A673 (cell line): ENCODE measurements at regions not wholly inside any gene's neighbourhood (a gene's known extent, or its start where the extent isn't known, plus 50 kb on each side); places are given as distances from the start of the nearest gene placed in this dataset.

Experiments
- BruUV-seq: library from RNA; stranded (reverse); fragments of 400-500 nt; replicated peaks from 2 replicates; lab custom pipeline; 2021; lab: Mats Ljungman, UMichigan
- CTCF ChIA-PET: fragments of 300-600 bp; sonication (Branson Sonifier 250); formaldehyde crosslinking; loops from one replicate; lab custom pipeline; 2022; ENCODE audit warnings: antibody characterized with exemption; lab: Charles Lee
- POLR2A ChIA-PET: fragments of 300-600 bp; sonication (Branson Sonifier 250); formaldehyde crosslinking; loops from one replicate; lab custom pipeline; 2022; ENCODE audit warnings: antibody characterized with exemption; ENCODE audit not compliant: low non-redundant PET; lab: Charles Lee
- DNase-seq: peaks from one replicate; pipeline ENCODE4 v3.0.0-alpha.2; 2015; ENCODE audit warnings: low spot score
- H3K27ac ChIP-seq: fragments of 200-600 bp; sonication (generic); 2 replicates; pipeline ENCODE4 v1.5.1; 2016; ENCODE audit warnings: mixed run types, low read depth, mild to moderate bottlenecking, mixed read lengths, antibody characterized with exemption, low read length; ENCODE audit not compliant: poor library complexity, severe bottlenecking
- H3K27me3 ChIP-seq: fragments of 200-600 bp; sonication (generic); replicated peaks from 2 replicates; pipeline ENCODE4 v1.6.1; 2017; ENCODE audit warnings: mixed run types, low read depth, mild to moderate bottlenecking, mixed read lengths, antibody characterized with exemption, low read length; ENCODE audit not compliant: insufficient read depth, poor library complexity
- H3K36me3 ChIP-seq: fragments of 200-600 bp; sonication (generic); 2 replicates; pipeline ENCODE4 v1.6.1; 2016; ENCODE audit warnings: mixed run types, mild to moderate bottlenecking, mixed read lengths, antibody characterized with exemption, low read length; ENCODE audit not compliant: insufficient read depth, poor library complexity, severe bottlenecking
- H3K4me1 ChIP-seq: fragments of 200-600 bp; sonication (generic); 2 replicates; pipeline ENCODE4 v1.6.1; 2017; ENCODE audit warnings: mixed run types, mild to moderate bottlenecking, mixed read lengths, antibody characterized with exemption, low read length; ENCODE audit not compliant: insufficient read depth, poor library complexity, severe bottlenecking
- H3K4me3 ChIP-seq: fragments of 200-600 bp; sonication (generic); 2 replicates; pipeline ENCODE4 v1.5.1; 2016; ENCODE audit warnings: low read depth, mixed run types, mild to moderate bottlenecking, mixed read lengths, low read length; ENCODE audit not compliant: poor library complexity, severe bottlenecking
- H3K9me3 ChIP-seq: fragments of 200-600 bp; sonication (generic); 2 replicates; pipeline ENCODE4 v1.6.1; 2016; ENCODE audit warnings: mixed run types, low read depth, mild to moderate bottlenecking, mixed read lengths, antibody characterized with exemption, low read length; ENCODE audit not compliant: poor library complexity, severe bottlenecking
- EZH2 ChIP-seq: fragments of 200-600 bp; sonication (generic); IDR thresholded peaks from 2 replicates; pipeline ENCODE4 v1.6.1; 2017; ENCODE audit warnings: borderline replicate concordance, low read depth, mild to moderate bottlenecking, mixed read lengths, antibody characterized with exemption, low read length; ENCODE audit not compliant: poor library complexity, severe bottlenecking
- intact Hi-C: fragments of 100-400 bp; cut with micrococcal nuclease; formaldehyde crosslinking; loops from one replicate; pipeline ENCODE4 v1.10.0; 2022; ENCODE audit not compliant: unreplicated experiment
- TF ChIP-seq, protein P1 (sequence below): fragments of 300-800, 200-600 bp; sonication (generic); conservative IDR thresholded peaks from 2 replicates; pipeline ENCODE4 v1.5.1; 2017; ENCODE audit warnings: low read depth, mild to moderate bottlenecking, antibody characterized with exemption, low read length, moderate library complexity, mixed read lengths

DNA sequence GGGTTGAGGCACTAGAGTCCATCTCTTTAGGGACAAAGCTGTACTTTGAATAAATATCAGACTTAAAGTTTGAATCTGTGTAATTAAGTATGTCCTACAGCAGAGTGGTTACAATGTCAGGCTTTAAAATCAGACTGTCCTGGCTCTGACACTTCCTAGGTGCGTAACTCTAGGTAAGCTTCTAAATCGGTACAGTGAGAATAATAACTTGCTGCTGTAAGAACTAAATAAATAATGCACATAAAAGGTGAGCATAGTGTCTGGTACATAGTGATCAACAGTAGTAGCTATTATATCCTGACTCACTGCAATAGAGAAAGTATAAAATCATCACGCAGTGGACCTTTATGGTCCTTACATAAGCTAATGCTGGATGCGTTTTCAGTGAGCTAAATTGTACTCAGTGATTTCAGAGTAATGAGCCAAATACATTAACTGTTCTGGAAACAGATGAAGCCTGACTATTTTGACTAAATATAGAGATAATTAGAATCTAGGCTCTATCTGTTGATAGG, 72.2 kb upstream of the PDK4 start:
- no peaks in the 10 kb centered on the region for H3K27me3 ChIP-seq
- intact Hi-C loops, result no loop called here
- CTCF ChIA-PET, result no interaction called here
- no peak for TF ChIP-seq EZH2
- TF ChIP-seq, protein P1, sequence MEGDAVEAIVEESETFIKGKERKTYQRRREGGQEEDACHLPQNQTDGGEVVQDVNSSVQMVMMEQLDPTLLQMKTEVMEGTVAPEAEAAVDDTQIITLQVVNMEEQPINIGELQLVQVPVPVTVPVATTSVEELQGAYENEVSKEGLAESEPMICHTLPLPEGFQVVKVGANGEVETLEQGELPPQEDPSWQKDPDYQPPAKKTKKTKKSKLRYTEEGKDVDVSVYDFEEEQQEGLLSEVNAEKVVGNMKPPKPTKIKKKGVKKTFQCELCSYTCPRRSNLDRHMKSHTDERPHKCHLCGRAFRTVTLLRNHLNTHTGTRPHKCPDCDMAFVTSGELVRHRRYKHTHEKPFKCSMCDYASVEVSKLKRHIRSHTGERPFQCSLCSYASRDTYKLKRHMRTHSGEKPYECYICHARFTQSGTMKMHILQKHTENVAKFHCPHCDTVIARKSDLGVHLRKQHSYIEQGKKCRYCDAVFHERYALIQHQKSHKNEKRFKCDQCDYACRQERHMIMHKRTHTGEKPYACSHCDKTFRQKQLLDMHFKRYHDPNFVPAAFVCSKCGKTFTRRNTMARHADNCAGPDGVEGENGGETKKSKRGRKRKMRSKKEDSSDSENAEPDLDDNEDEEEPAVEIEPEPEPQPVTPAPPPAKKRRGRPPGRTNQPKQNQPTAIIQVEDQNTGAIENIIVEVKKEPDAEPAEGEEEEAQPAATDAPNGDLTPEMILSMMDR, result no peak
- H3K36me3 ChIP-seq, result no peaks in the 10 kb centered on the region
- no peak for DNase-seq
- H3K9me3 ChIP-seq, result no peaks in the 10 kb centered on the region
- POLR2A ChIA-PET, result no interaction called here
- no peak overlapping the region for H3K27ac ChIP-seq
- no TSS peak for BruUV-seq
- no peak overlapping the region for H3K4me3 ChIP-seq
- H3K4me1 ChIP-seq, result no peaks in the 10 kb centered on the region

DNA sequence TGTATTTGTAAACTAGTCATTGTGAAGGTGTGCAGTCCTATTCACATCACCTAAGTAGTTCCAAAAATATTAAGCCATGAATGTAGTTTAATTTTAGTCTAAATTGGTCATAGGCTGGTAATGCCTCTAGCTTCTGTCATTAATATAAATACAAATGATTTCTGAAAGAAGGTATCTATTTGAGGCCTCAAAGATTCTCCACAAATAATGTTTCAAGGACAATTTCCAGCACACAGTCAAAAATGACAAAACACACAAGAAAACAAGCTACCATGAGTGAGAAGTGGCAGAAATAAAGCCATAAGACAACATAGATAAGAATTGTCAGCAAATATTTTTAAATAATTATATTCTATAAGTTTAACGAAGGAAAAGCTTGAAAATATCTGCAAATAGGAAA, 66.7 kb upstream of the PDK4 start:
- DNase-seq, result no peak
- no TSS peak for BruUV-seq
- Histone ChIP-seq H3K4me1 (no peaks in the 10 kb centered on the region), H3K9me3 (no peaks in the 10 kb centered on the region), H3K27me3 (no peaks in the 10 kb centered on the region), H3K4me3 (no peak overlapping the region), H3K36me3 (no peaks in the 10 kb centered on the region), H3K27ac (no peak overlapping the region)
- ChIA-PET POLR2A (no interaction called here), CTCF (no interaction called here)
- intact Hi-C loops, result no loop called here
- no peak for TF ChIP-seq EZH2
- TF ChIP-seq, protein P1, result no peak

DNA sequence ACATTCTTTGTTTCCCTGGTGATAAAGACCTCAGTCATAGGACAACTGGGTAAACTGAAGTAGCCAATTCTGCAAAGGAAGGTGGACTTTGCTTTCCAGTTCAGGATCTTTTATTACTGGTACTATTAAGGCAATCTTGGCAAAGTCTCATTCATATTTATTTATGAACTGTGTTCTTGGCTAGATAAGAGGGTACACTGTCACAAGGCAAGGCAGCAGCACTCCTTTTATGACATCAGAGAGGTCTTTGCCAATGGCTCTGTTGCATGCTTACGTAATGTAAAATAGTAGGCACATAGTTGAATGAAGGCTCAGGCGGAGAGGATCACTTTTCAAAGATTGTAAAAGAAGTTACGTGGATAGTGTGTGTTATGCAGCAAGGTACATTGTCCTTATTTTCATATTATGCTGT, 63.7 kb upstream of the PDK4 start:
- H3K36me3 ChIP-seq, result no peaks in the 10 kb centered on the region
- H3K27ac ChIP-seq, result no peak overlapping the region
- no peaks in the 10 kb centered on the region for H3K4me1 ChIP-seq
- TF ChIP-seq, protein P1, result no peak
- BruUV-seq, result no TSS peak
- peaks cover 7% of the 10 kb centered on the region for H3K27me3 ChIP-seq
- H3K4me3 ChIP-seq, result no peak overlapping the region
- ChIA-PET POLR2A (no interaction called here), CTCF (no interaction called here)
- no peak for DNase-seq
- intact Hi-C loops, result no loop called here
- no peaks in the 10 kb centered on the region for H3K9me3 ChIP-seq
